ENCODE measurements at regions not wholly inside any gene's neighbourhood (a gene's known extent, or its start where the extent isn't known, plus 50 kb on each side); places are given as distances from the start of the nearest gene placed in this dataset.

- DNase-seq = no peak
Measured at GRCh38 chr11:128298271-128298670, 289.1 kb downstream of the ETS1 start.

- DNase-seq = no peak
Measured at GRCh38 chr11:128297805-128298204, 289.6 kb downstream of the ETS1 start.

- no peak for DNase-seq
Measured at GRCh38 chr11:128297091-128297651, 290.2 kb downstream of the ETS1 start.

GRCh38 chr11:128294671-128295050, 292.7 kb downstream of the ETS1 start:
- peak; percentile 56 for DNase-seq

- no peak for DNase-seq
Measured at GRCh38 chr11:128294001-128294670, 293.2 kb downstream of the ETS1 start.

- no peak for DNase-seq
Measured at GRCh38 chr11:128291835-128292234, 295.5 kb downstream of the ETS1 start.

- DNase-seq = peak; percentile 13
Measured at GRCh38 chr11:128291007-128291406, 296.4 kb downstream of the ETS1 start.

- peak; percentile 88 for DNase-seq
Measured at GRCh38 chr11:128290106-128290840, 297.1 kb downstream of the ETS1 start.

GRCh38 chr11:128289048-128289447, 298.3 kb downstream of the ETS1 start:
- peak; percentile 15 for DNase-seq

GRCh38 chr11:128288368-128288767, 299.0 kb downstream of the ETS1 start:
- DNase-seq = peak; percentile 23

- DNase-seq = no peak
Measured at GRCh38 chr11:128285321-128285720, 302.0 kb downstream of the ETS1 start.

- no peak for DNase-seq
Measured at GRCh38 chr11:128284634-128285033, 302.7 kb downstream of the ETS1 start.

GRCh38 chr11:128283451-128283850, 303.9 kb downstream of the ETS1 start:
- DNase-seq = peak; percentile 74

GRCh38 chr11:128282053-128282452, 305.3 kb downstream of the ETS1 start:
- DNase-seq = no peak

GRCh38 chr11:128279866-128280265, 307.5 kb downstream of the ETS1 start:
- no peak for DNase-seq

- no peak for DNase-seq
Measured at GRCh38 chr11:128273736-128274135, 313.6 kb downstream of the ETS1 start.

GRCh38 chr11:128271401-128271800, 316.0 kb downstream of the ETS1 start:
- no peak for DNase-seq

GRCh38 chr11:128269466-128269865, 317.9 kb downstream of the ETS1 start:
- DNase-seq = no peak

GRCh38 chr11:128266893-128267292, 320.5 kb downstream of the ETS1 start:
- no peak for DNase-seq

- DNase-seq = no peak
Measured at GRCh38 chr11:128262463-128263345, 324.7 kb downstream of the ETS1 start.

GRCh38 chr11:128261011-128261421, 326.3 kb downstream of the ETS1 start:
- no peak for DNase-seq

- DNase-seq = no peak
Measured at GRCh38 chr11:128260398-128260797, 327.0 kb downstream of the ETS1 start.

- no peak for DNase-seq
Measured at GRCh38 chr11:128259816-128260215, 327.5 kb downstream of the ETS1 start.
